H9 (cell line): ENCODE measurements at regions not wholly inside any gene's neighbourhood (a gene's known extent, or its start where the extent isn't known, plus 50 kb on each side); places are given as distances from the start of the nearest gene placed in this dataset.

Experiments
- DNase-seq: peaks from one replicate; pipeline ENCODE4 v3.0.0-alpha.2; 2017
- H2AFZ ChIP-seq: one replicate; pipeline ENCODE4 v1.6.1; 2013; ENCODE audit warnings: mild to moderate bottlenecking, low read length, control low read depth, moderate library complexity
- H2AK5ac ChIP-seq: 2 replicates; pipeline ENCODE4 v1.6.1; 2013; ENCODE audit warnings: low read length, control low read depth, mixed read lengths; ENCODE audit not compliant: insufficient read length
- H2BK120ac ChIP-seq: one replicate; pipeline ENCODE4 v1.6.1; 2013; ENCODE audit warnings: low read depth, mild to moderate bottlenecking, low read length, control low read depth, inconsistent platforms; ENCODE audit not compliant: poor library complexity, severe bottlenecking
- H2BK12ac ChIP-seq: 2 replicates; pipeline ENCODE4 v1.6.1; 2013; ENCODE audit warnings: low read length, control low read depth, mixed read lengths, low read depth; ENCODE audit not compliant: insufficient read length
- H2BK15ac ChIP-seq: 2 replicates; pipeline ENCODE4 v1.6.1; 2013; ENCODE audit warnings: low read depth, low read length, control low read depth
- H2BK20ac ChIP-seq: one replicate; pipeline ENCODE4 v1.6.1; 2013; ENCODE audit warnings: low read depth, mild to moderate bottlenecking, low read length, control low read depth, inconsistent platforms; ENCODE audit not compliant: poor library complexity, severe bottlenecking
- H2BK5ac ChIP-seq: 2 replicates; pipeline ENCODE4 v1.6.1; 2013; ENCODE audit warnings: low read length, control low read depth, mixed read lengths; ENCODE audit not compliant: insufficient read length
- H3K14ac ChIP-seq: 2 replicates; pipeline ENCODE4 v1.6.1; 2013; ENCODE audit warnings: low read length, control low read depth; ENCODE audit not compliant: insufficient read depth
- H3K18ac ChIP-seq: 2 replicates; pipeline ENCODE4 v1.6.1; 2013; ENCODE audit warnings: low read depth, mild to moderate bottlenecking, mixed read lengths, low read length, control low read depth; ENCODE audit not compliant: insufficient read length
- H3K23ac ChIP-seq: 2 replicates; pipeline ENCODE4 v1.6.1; 2013; ENCODE audit warnings: low read length, control low read depth, mixed read lengths, low read depth; ENCODE audit not compliant: insufficient read length
- H3K23me2 ChIP-seq: 2 replicates; pipeline ENCODE4 v1.6.1; 2013; ENCODE audit warnings: low read depth, mild to moderate bottlenecking, mixed read lengths, low read length, control low read depth; ENCODE audit not compliant: insufficient read length, poor library complexity, severe bottlenecking
- H3K27ac ChIP-seq: 2 replicates; pipeline ENCODE4 v1.5.1; 2013; ENCODE audit warnings: low read length, control low read depth, mixed read lengths, low read depth; ENCODE audit not compliant: insufficient read length
- H3K27me3 ChIP-seq: 2 replicates; pipeline ENCODE4 v1.6.1; 2013; ENCODE audit warnings: low read length, control low read depth, inconsistent platforms; ENCODE audit not compliant: insufficient read depth
- H3K4ac ChIP-seq: 2 replicates; pipeline ENCODE4 v1.6.1; 2013; ENCODE audit warnings: low read depth, mild to moderate bottlenecking, control low read depth, inconsistent platforms, low read length, moderate library complexity
- H3K4me1 ChIP-seq: 2 replicates; pipeline ENCODE4 v1.6.1; 2013; ENCODE audit warnings: low read length, control low read depth, inconsistent platforms; ENCODE audit not compliant: insufficient read depth
- H3K4me2 ChIP-seq: 2 replicates; pipeline ENCODE4 v1.6.1; 2013; ENCODE audit warnings: low read length, control low read depth, mixed read lengths; ENCODE audit not compliant: insufficient read length, insufficient read depth
- H3K56ac ChIP-seq: 2 replicates; pipeline ENCODE4 v1.6.1; 2013; ENCODE audit warnings: low read depth, mild to moderate bottlenecking, mixed read lengths, low read length, control low read depth; ENCODE audit not compliant: insufficient read length
- H3K79me1 ChIP-seq: 2 replicates; pipeline ENCODE4 v1.6.1; 2013; ENCODE audit warnings: low read depth, mild to moderate bottlenecking, moderate library complexity, low read length, control low read depth, inconsistent platforms; ENCODE audit not compliant: insufficient read depth, poor library complexity, severe bottlenecking
- H3K79me2 ChIP-seq: 2 replicates; pipeline ENCODE4 v1.6.1; 2013; ENCODE audit warnings: low read length, control low read depth, inconsistent platforms; ENCODE audit not compliant: insufficient read depth
- H3K9ac ChIP-seq: 2 replicates; pipeline ENCODE4 v1.6.1; 2013; ENCODE audit warnings: low read length, control low read depth, mixed read lengths; ENCODE audit not compliant: insufficient read length; ENCODE audit errors: extremely low read depth
- H3K9me3 ChIP-seq: one replicate; pipeline ENCODE4 v1.6.1; 2013; ENCODE audit warnings: low read depth, low read length, inconsistent platforms; ENCODE audit not compliant: control insufficient read depth
- H3T11ph ChIP-seq: one replicate; pipeline ENCODE4 v1.6.1; 2013; ENCODE audit warnings: mild to moderate bottlenecking, low read length, control low read depth, inconsistent platforms
- H4K20me1 ChIP-seq: one replicate; pipeline ENCODE4 v1.6.1; 2013; ENCODE audit not compliant: control insufficient read depth, insufficient read length, insufficient read depth
- H4K5ac ChIP-seq: 2 replicates; pipeline ENCODE4 v1.6.1; 2013; ENCODE audit warnings: low read depth, mild to moderate bottlenecking, mixed read lengths, low read length, control low read depth; ENCODE audit not compliant: insufficient read length
- H4K8ac ChIP-seq: replicated peaks from 2 replicates; pipeline ENCODE4 v1.6.1; 2013; ENCODE audit warnings: low read length, control low read depth, mixed read lengths, low read depth; ENCODE audit not compliant: insufficient read length
- H4K91ac ChIP-seq: 2 replicates; pipeline ENCODE4 v1.6.1; 2013; ENCODE audit warnings: low read depth, mild to moderate bottlenecking, moderate library complexity, mixed read lengths, low read length, control low read depth; ENCODE audit not compliant: insufficient read length
- H3K27ac Mint-ChIP-seq, 3 experiments: 2 replicates in 2 of 3; 3 replicates in 1 of 3; pipeline ENCODE4 v1.8.0; 2020 to 2021; ENCODE audit warnings: mixed read lengths in 3 of 3, mild to moderate bottlenecking in 1 of 3, moderate library complexity in 1 of 3
- H3K27me3 Mint-ChIP-seq: 2 replicates; pipeline ENCODE4 v1.8.0; 2021; ENCODE audit warnings: low read depth, mild to moderate bottlenecking, moderate library complexity, mixed read lengths
- H3K36me3 Mint-ChIP-seq, 3 experiments: 2 replicates in 2 of 3; 3 replicates in 1 of 3; pipeline ENCODE4 v1.8.0; 2020 to 2021; ENCODE audit warnings: low read depth in 3 of 3, mixed read lengths in 3 of 3; ENCODE audit not compliant: insufficient read depth in 1 of 3
- H3K4me1 Mint-ChIP-seq, 2 experiments: 2 replicates each; pipeline ENCODE4 v1.8.0; 2020; ENCODE audit warnings: mixed read lengths in 2 of 2
- H3K4me3 Mint-ChIP-seq, 2 experiments: 2 replicates in 1 of 2; 3 replicates in 1 of 2; pipeline ENCODE4 v1.8.0; 2020 to 2021; ENCODE audit warnings: mild to moderate bottlenecking in 2 of 2, mixed read lengths in 2 of 2, moderate library complexity in 1 of 2
- H3K9me3 Mint-ChIP-seq, 2 experiments: 2 replicates in 1 of 2; 3 replicates in 1 of 2; pipeline ENCODE4 v1.8.0; 2020; ENCODE audit warnings: mild to moderate bottlenecking in 2 of 2, mixed read lengths in 2 of 2, moderate library complexity in 1 of 2
- CTCF ChIP-seq: fragments of 200-600 bp; sonication (generic); conservative IDR thresholded peaks from 3 replicates; pipeline ENCODE4 v1.8.0; 2021; ENCODE audit warnings: antibody characterized with exemption, mild to moderate bottlenecking
- WGBS: extraction: QIAGEN DNeasy Blood & Tissue Kit; methylation state at CpG from one replicate; pipeline ENCODE4 v1.1.7; 2013; ENCODE audit warnings: missing lambda C conversion rate, low lambda C conversion rate, mixed read lengths; ENCODE audit not compliant: insufficient read length; ENCODE audit errors: extremely low coverage; 5-methylcytosine and 5-hydroxymethylcytosine counted together

- Histone ChIP-seq H3K18ac (no peak overlapping the region), H3K4me2 (no peak overlapping the region), H4K91ac (no peak overlapping the region), H3K79me2 (no peaks in the 10 kb centered on the region), H2BK5ac (no peak overlapping the region), H2AK5ac (no peak overlapping the region), H4K20me1 (no peaks in the 10 kb centered on the region), H2BK120ac (no peak overlapping the region), H3K56ac (no peak overlapping the region), H3K23me2 (no peaks in the 10 kb centered on the region), H4K5ac (no peak overlapping the region), H3K27ac (no peak overlapping the region), H2BK15ac (no peak overlapping the region), H4K8ac (no peak overlapping the region), H3K27me3 (no peaks in the 10 kb centered on the region), H3T11ph (no peak overlapping the region), H3K4me1 (no peaks in the 10 kb centered on the region), H2BK20ac (no peak overlapping the region), H3K9me3 (no peaks in the 10 kb centered on the region), H3K4ac (no peak overlapping the region), H3K23ac (no peak overlapping the region), H3K79me1 (no peaks in the 10 kb centered on the region), H2BK12ac (no peak overlapping the region), H3K14ac (no peak overlapping the region), H2AFZ (no peak overlapping the region), H3K9ac (no peak overlapping the region)
- no peak overlapping the region for H3K4me3 Mint-ChIP-seq
- DNase-seq, result no peak
- H3K4me1 Mint-ChIP-seq, result peaks cover 3 to 15% of the 10 kb centered on the region in 2 experiments; a peak in 2 of 4 replicates
- no peaks in the 10 kb centered on the region; a peak in 1 of 7 replicates for H3K36me3 Mint-ChIP-seq
- H3K27ac Mint-ChIP-seq, result no peak overlapping the region
- peaks cover 4% of the 10 kb centered on the region; the same call in 1 of the 2 replicates for H3K27me3 Mint-ChIP-seq
- no CpG with 5 or more reads among the region's 6 CpGs for WGBS
- no peak for TF ChIP-seq CTCF
- H3K9me3 Mint-ChIP-seq, result no peaks in the 10 kb centered on the region
Measured at GRCh38 chr1:4052657-4053056, 152.6 kb upstream of the C1orf174 start.
